Ishikawa (cell line): ENCODE measurements at regions not wholly inside any gene's neighbourhood (a gene's known extent, or its start where the extent isn't known, plus 50 kb on each side); places are given as distances from the start of the nearest gene placed in this dataset.

Experiments
- MAX ChIP-seq: IDR thresholded peaks from 2 replicates; pipeline ENCODE4 v1.6.1; 2012
- TEAD4 ChIP-seq: IDR thresholded peaks from 2 replicates; pipeline ENCODE4 v1.6.1; 2012
- YY1 ChIP-seq: IDR thresholded peaks from 2 replicates; pipeline ENCODE4 v1.6.1; 2012; ENCODE audit warnings: low read depth

GRCh38 chr3:40908612-40909011, 290.7 kb upstream of the CTNNB1 start:
- TF ChIP-seq YY1 (no peak), TEAD4 (no peak), MAX (no peak)
